ENCODE measurements at regions not wholly inside any gene's neighbourhood (a gene's known extent, or its start where the extent isn't known, plus 50 kb on each side); places are given as distances from the start of the nearest gene placed in this dataset.

GRCh38 chr4:55016131-55016530 is 109.3 kb downstream of the KDR start:
- H3K9me3 ChIP-seq (ENCODE audit: low read length), result no peaks in the 10 kb centered on the region
- Mint-ChIP-seq H3K36me3 (no peaks in the 10 kb centered on the region), H3K27ac (no peak overlapping the region), H3K9me3 (peaks cover 0 to 4% (median 0%) of the 10 kb centered on the region in 5 donors), H3K4me3 (no peak overlapping the region), H3K4me1 (peaks cover 0 to 4% (median 0%) of the 10 kb centered on the region in 3 donors), H3K27me3 (peaks cover 0 to 2% of the 10 kb centered on the region in 2 donors)
- no peaks in the 10 kb centered on the region for H3K36me3 ChIP-seq (ENCODE audit: insufficient read depth, low read length)
- ChIA-PET CTCF (no interaction called here), POLR2A (no interaction called here)
- no peak overlapping the region for H3K27ac ChIP-seq (ENCODE audit: low read depth, low read length)
- no peaks in the 10 kb centered on the region for H3K27me3 ChIP-seq (ENCODE audit: insufficient read depth, low read length, poor library complexity, severe bottlenecking)
- H3K4me3 ChIP-seq (ENCODE audit: low read length), result no peak overlapping the region
- H3K4me1 ChIP-seq (ENCODE audit: insufficient read depth, low read length), result no peaks in the 10 kb centered on the region
- DNase-seq, result no peak

GRCh38 chr4:55014876-55015275 is 110.5 kb downstream of the KDR start:
- Mint-ChIP-seq H3K36me3 (no peaks in the 10 kb centered on the region), H3K27me3 (peaks cover 0 to 2% of the 10 kb centered on the region in 2 donors), H3K4me1 (peaks cover 0 to 4% (median 0%) of the 10 kb centered on the region in 3 donors), H3K4me3 (no peak overlapping the region), H3K27ac (no peak overlapping the region), H3K9me3 (peaks cover 0 to 5% (median 0%) of the 10 kb centered on the region in 5 donors)
- H3K27ac ChIP-seq (ENCODE audit: low read depth, low read length), result no peak overlapping the region
- no peaks in the 10 kb centered on the region for H3K9me3 ChIP-seq (ENCODE audit: low read length)
- H3K4me1 ChIP-seq (ENCODE audit: insufficient read depth, low read length), result no peaks in the 10 kb centered on the region
- CTCF ChIA-PET, result no interaction called here
- no peaks in the 10 kb centered on the region for H3K27me3 ChIP-seq (ENCODE audit: insufficient read depth, low read length, poor library complexity, severe bottlenecking)
- DNase-seq, result no peak
- no peaks in the 10 kb centered on the region for H3K36me3 ChIP-seq (ENCODE audit: insufficient read depth, low read length)
- H3K4me3 ChIP-seq (ENCODE audit: low read length), result no peak overlapping the region
- POLR2A ChIA-PET, result no interaction called here

GRCh38 chr4:55013431-55013955 is 111.9 kb downstream of the KDR start:
- ChIA-PET CTCF (no interaction called here), POLR2A (no interaction called here)
- no peaks in the 10 kb centered on the region for H3K36me3 Mint-ChIP-seq
- H3K36me3 ChIP-seq (ENCODE audit: insufficient read depth, low read length), result no peaks in the 10 kb centered on the region
- H3K4me3 Mint-ChIP-seq, result no peak overlapping the region
- H3K27ac ChIP-seq (ENCODE audit: low read depth, low read length), result no peak overlapping the region
- no peaks in the 10 kb centered on the region for H3K4me1 ChIP-seq (ENCODE audit: insufficient read depth, low read length)
- peaks cover 0 to 4% (median 0%) of the 10 kb centered on the region in 3 donors for H3K4me1 Mint-ChIP-seq
- no peaks in the 10 kb centered on the region for H3K27me3 ChIP-seq (ENCODE audit: insufficient read depth, low read length, poor library complexity, severe bottlenecking)
- peaks cover 0 to 5% (median 0%) of the 10 kb centered on the region in 5 donors for H3K9me3 Mint-ChIP-seq
- H3K4me3 ChIP-seq (ENCODE audit: low read length), result no peak overlapping the region
- H3K9me3 ChIP-seq (ENCODE audit: low read length), result no peaks in the 10 kb centered on the region
- no peak for DNase-seq
- no peak overlapping the region for H3K27ac Mint-ChIP-seq
- H3K27me3 Mint-ChIP-seq, result no peaks in the 10 kb centered on the region

GRCh38 chr4:55012363-55013230 is 112.8 kb downstream of the KDR start:
- Histone ChIP-seq H3K9me3 (ENCODE audit: low read length) (no peaks in the 10 kb centered on the region), H3K27ac (ENCODE audit: low read depth, low read length) (no peak overlapping the region), H3K36me3 (ENCODE audit: insufficient read depth, low read length) (no peaks in the 10 kb centered on the region), H3K27me3 (ENCODE audit: insufficient read depth, low read length, poor library complexity, severe bottlenecking) (no peaks in the 10 kb centered on the region), H3K4me1 (ENCODE audit: insufficient read depth, low read length) (no peaks in the 10 kb centered on the region), H3K4me3 (ENCODE audit: low read length) (no peak overlapping the region)
- POLR2A ChIA-PET, result no interaction called here
- H3K9me3 Mint-ChIP-seq, result peaks cover 0 to 5% (median 0%) of the 10 kb centered on the region in 5 donors
- H3K36me3 Mint-ChIP-seq, result no peaks in the 10 kb centered on the region
- no peaks in the 10 kb centered on the region for H3K27me3 Mint-ChIP-seq
- CTCF ChIA-PET, result no interaction called here
- DNase-seq, result no peak
- H3K4me1 Mint-ChIP-seq, result peaks cover 0 to 4% (median 0%) of the 10 kb centered on the region in 3 donors
- H3K4me3 Mint-ChIP-seq, result no peak overlapping the region
- peak overlapping the region in 1 of 8 donors; percentile 7 for H3K27ac Mint-ChIP-seq

- H3K36me3 ChIP-seq (ENCODE audit: insufficient read depth, low read length), result no peaks in the 10 kb centered on the region
- Mint-ChIP-seq H3K36me3 (no peaks in the 10 kb centered on the region), H3K9me3 (peaks cover 0 to 5% (median 0%) of the 10 kb centered on the region in 5 donors), H3K27ac (no peak overlapping the region), H3K27me3 (no peaks in the 10 kb centered on the region), H3K4me3 (no peak overlapping the region), H3K4me1 (peaks cover 0 to 4% (median 0%) of the 10 kb centered on the region in 3 donors)
- ChIA-PET POLR2A (no interaction called here), CTCF (no interaction called here)
- H3K27ac ChIP-seq (ENCODE audit: low read depth, low read length), result no peak overlapping the region
- DNase-seq, result no peak
- H3K4me1 ChIP-seq (ENCODE audit: insufficient read depth, low read length), result no peaks in the 10 kb centered on the region
- no peaks in the 10 kb centered on the region for H3K27me3 ChIP-seq (ENCODE audit: insufficient read depth, low read length, poor library complexity, severe bottlenecking)
- no peaks in the 10 kb centered on the region for H3K9me3 ChIP-seq (ENCODE audit: low read length)
- H3K4me3 ChIP-seq (ENCODE audit: low read length), result no peak overlapping the region
These were observed 113.6 kb downstream of the KDR start for GRCh38 chr4:55011761-55012160.

- Mint-ChIP-seq H3K4me3 (no peak overlapping the region), H3K27ac (no peak overlapping the region), H3K9me3 (peaks cover 0 to 5% (median 0%) of the 10 kb centered on the region in 5 donors), H3K36me3 (no peaks in the 10 kb centered on the region), H3K4me1 (no peaks in the 10 kb centered on the region), H3K27me3 (no peaks in the 10 kb centered on the region)
- no peaks in the 10 kb centered on the region for H3K9me3 ChIP-seq (ENCODE audit: low read length)
- CTCF ChIA-PET, result no interaction called here
- H3K27me3 ChIP-seq (ENCODE audit: insufficient read depth, low read length, poor library complexity, severe bottlenecking), result no peaks in the 10 kb centered on the region
- H3K27ac ChIP-seq (ENCODE audit: low read depth, low read length), result no peak overlapping the region
- H3K4me3 ChIP-seq (ENCODE audit: low read length), result no peak overlapping the region
- no peaks in the 10 kb centered on the region for H3K36me3 ChIP-seq (ENCODE audit: insufficient read depth, low read length)
- H3K4me1 ChIP-seq (ENCODE audit: insufficient read depth, low read length), result no peaks in the 10 kb centered on the region
- POLR2A ChIA-PET, result no interaction called here
- DNase-seq, result no peak
These were observed 114.8 kb downstream of the KDR start for GRCh38 chr4:55010550-55010949.

GRCh38 chr4:55008166-55009056 is 117.0 kb downstream of the KDR start:
- H3K4me3 ChIP-seq (ENCODE audit: low read length), result no peak overlapping the region
- no peaks in the 10 kb centered on the region for H3K4me1 Mint-ChIP-seq
- no peak overlapping the region for H3K4me3 Mint-ChIP-seq
- CTCF ChIA-PET, result no interaction called here
- POLR2A ChIA-PET, result no interaction called here
- no peaks in the 10 kb centered on the region for H3K36me3 ChIP-seq (ENCODE audit: insufficient read depth, low read length)
- H3K4me1 ChIP-seq (ENCODE audit: insufficient read depth, low read length), result no peaks in the 10 kb centered on the region
- H3K27me3 ChIP-seq (ENCODE audit: insufficient read depth, low read length, poor library complexity, severe bottlenecking), result no peaks in the 10 kb centered on the region
- no peak overlapping the region for H3K27ac ChIP-seq (ENCODE audit: low read depth, low read length)
- H3K36me3 Mint-ChIP-seq, result no peaks in the 10 kb centered on the region
- no peak for DNase-seq
- H3K9me3 Mint-ChIP-seq, result peaks cover 0 to 7% (median 0%) of the 10 kb centered on the region in 5 donors
- H3K27ac Mint-ChIP-seq, result no peak overlapping the region
- no peaks in the 10 kb centered on the region for H3K9me3 ChIP-seq (ENCODE audit: low read length)
- no peaks in the 10 kb centered on the region for H3K27me3 Mint-ChIP-seq

- Mint-ChIP-seq H3K27me3 (no peaks in the 10 kb centered on the region), H3K4me3 (no peak overlapping the region), H3K9me3 (peaks cover 0 to 8% (median 0%) of the 10 kb centered on the region in 5 donors), H3K36me3 (no peaks in the 10 kb centered on the region), H3K4me1 (no peaks in the 10 kb centered on the region), H3K27ac (no peak overlapping the region)
- ChIA-PET POLR2A (no interaction called here), CTCF (no interaction called here)
- Histone ChIP-seq H3K27me3 (ENCODE audit: insufficient read depth, low read length, poor library complexity, severe bottlenecking) (no peaks in the 10 kb centered on the region), H3K9me3 (ENCODE audit: low read length) (no peaks in the 10 kb centered on the region), H3K4me1 (ENCODE audit: insufficient read depth, low read length) (no peaks in the 10 kb centered on the region), H3K4me3 (ENCODE audit: low read length) (no peak overlapping the region), H3K36me3 (ENCODE audit: insufficient read depth, low read length) (no peaks in the 10 kb centered on the region), H3K27ac (ENCODE audit: low read depth, low read length) (no peak overlapping the region)
- no peak for DNase-seq
These were observed 119.5 kb downstream of the KDR start for GRCh38 chr4:55005910-55006309.
